Activated T-cell treated with anti-CD3 and anti-CD28 coated beads, Interleukin-2, amount 50 U/mL, for 1 hour (primary cell): ENCODE measurements at regions not wholly inside any gene's neighbourhood (a gene's known extent, or its start where the extent isn't known, plus 50 kb on each side); places are given as distances from the start of the nearest gene placed in this dataset.

Experiments used
- DNase-seq: peaks from one replicate; pipeline ENCODE4 v3.0.0-alpha.2; 2020

DNA sequence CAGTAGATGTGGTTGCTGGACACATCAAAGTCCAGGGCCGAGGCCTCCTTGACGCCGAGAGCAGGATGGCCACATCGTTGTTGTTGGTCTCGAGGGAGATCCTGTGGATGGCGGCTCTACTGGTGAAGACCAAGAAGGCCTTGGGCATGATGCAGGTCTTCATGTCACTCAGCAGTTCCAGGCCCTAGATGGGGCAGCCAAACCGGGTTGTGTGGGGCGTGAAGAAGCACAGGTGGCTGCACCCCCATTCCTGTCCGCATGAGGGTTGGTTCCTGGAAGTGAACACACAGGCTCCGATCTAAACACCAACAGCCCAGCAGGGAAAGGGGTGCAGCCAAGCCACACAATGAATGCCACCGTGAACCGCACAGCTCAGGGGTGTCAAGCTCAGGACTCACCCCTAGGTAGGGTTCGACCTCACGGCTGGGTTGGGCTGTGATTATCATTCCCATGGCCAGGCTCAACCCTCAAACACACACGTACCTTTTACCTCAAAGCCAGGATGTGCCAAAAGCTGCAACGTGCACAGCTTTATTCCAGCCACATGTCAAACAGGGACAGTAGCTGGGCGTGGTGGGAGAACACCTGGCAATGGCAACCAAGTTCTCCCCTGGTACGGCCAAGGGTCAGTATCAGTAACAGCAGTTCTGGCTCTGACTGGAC is 132.3 kb downstream of the CRYBB2 start:
- DNase-seq, result no peak

DNA sequence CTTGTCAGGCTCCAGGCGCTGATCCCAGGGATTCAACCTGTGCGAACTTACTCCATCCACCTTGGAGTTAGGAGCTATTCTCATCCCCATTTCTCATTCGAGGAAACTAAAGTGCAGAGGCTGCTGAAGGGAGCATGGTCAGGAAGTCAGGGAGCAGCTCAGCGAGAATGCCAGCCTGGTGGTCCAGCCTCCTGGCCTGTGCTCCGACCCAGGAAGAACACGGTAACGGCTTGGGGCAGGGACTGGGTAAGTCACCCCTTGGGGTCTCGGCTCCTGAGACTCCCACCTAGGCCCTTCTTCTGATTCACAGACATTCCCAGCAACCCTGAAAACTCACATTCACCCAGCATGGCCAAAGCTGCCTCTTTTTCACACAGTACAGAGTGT is 132.8 kb downstream of the CRYBB2 start:
- DNase-seq, result no peak

DNA sequence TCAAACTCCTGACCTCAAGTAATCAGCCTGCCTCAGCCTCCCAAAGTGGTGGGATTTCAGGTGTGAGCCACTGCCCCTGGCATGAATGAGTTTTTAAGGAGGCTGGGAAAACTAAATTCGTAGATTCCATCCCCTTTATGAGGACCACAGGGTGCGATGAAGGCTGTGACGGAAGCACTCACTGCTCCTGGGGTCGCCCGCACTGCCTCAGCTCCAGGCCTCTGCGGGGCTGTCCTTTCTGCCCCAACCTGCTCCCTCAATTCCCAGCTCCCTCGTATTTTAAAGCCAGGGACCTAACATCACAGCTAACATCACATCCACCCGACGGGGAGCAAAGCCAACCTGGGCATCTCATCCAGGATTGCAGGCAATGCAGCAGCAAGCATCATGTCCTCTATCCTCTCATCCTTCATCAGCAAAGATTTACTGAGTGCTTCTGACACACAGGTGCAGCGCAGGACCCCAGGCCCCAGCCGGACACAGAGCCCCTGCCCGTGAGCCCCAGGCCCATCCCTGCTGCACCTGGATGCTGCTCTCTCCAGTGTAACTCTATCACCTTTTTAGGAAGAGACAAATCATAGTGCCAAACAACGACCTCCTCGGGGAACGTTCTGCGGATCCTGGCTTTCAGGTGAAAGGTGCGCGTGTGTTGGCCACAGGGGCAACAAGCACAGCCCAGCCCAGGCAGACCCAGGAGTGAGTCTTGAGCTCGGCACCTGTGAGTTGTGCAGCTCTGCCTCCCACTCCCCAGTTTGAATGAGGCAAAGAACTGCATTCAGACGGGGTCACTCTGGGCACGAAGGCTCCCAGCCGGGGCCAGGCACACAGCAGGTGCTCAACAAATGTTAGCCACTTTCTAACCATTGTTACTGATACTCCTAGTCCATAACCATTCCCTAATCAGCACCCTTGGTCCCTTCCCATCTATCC is 134.3 kb downstream of the CRYBB2 start:
- no peak for DNase-seq

DNA sequence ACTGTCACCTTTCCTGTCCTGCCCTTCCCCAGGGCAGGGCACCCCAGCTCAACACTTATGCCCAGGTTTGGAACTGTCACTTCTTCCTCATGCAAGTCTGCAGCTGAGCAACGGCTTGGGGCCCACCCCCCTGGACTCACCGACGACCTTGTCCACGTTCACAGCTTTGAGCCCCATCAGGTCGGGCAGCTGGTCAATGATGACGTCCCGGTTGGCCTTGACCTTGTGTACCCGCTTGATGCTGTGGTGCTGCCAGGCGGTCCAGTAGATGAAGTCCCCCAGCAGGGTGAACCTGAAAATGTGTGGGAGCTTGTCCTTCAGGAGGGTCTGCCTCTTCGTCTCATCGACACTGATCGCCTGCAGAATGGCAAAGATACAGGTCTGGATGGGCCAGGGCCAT is 135.0 kb downstream of the CRYBB2 start:
- peak; percentile 8 for DNase-seq

DNA sequence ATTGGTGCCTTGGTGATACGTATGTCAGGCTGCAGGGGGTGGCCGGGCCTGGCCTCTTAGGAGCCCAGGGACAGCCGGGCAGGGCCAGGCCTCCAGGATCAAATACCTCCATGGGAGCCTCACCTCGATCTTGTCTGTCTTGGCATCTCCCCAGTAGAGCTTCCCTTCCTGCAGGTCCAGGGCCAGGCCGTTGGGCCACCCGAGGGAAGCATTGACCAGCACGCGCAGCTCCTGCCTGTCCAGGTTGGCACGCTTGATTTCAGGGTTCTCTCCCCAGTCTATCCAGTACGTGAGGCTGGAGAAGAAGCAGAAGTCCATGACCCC is 137.7 kb downstream of the CRYBB2 start:
- DNase-seq, result no peak

DNA sequence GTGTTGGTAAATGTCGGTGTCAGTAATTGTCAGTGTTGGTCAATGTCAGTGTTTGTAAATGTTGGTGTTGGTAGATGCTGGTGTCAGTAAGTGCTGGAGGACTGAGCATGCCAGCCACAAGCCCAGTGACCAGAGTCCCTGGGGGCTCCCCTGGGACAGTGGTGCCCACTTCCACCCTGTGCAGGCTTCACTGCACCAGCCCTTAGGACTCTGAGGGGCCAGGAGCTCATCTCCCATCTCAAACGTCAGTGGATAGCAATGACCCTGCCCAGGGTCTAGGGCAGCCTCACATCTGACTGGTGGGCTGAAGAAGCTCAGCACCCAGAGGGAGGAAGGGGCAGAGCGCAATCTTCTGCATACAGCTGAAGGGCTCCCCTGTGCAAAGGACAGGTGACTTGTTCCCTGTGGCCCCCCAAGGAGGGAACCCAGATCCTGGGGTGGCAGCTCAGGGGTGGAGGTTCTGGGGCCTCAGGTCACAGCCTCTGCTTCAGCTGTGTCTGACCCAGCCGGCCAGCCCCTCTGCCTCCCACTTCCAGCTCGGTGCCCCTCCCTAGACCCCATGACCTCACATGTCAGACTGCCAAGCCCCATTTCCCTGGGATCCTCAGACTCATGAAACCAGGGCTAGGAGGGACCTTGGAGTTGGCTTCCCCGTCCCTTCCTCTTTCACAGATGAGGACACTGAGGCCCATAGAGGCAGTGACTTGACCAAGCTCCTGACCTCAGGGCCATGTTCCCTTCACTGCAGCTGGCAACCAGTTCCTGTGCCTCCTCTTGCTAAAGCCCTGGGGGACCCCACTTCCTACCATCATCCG is 138.4 kb downstream of the CRYBB2 start:
- DNase-seq, result no peak

DNA sequence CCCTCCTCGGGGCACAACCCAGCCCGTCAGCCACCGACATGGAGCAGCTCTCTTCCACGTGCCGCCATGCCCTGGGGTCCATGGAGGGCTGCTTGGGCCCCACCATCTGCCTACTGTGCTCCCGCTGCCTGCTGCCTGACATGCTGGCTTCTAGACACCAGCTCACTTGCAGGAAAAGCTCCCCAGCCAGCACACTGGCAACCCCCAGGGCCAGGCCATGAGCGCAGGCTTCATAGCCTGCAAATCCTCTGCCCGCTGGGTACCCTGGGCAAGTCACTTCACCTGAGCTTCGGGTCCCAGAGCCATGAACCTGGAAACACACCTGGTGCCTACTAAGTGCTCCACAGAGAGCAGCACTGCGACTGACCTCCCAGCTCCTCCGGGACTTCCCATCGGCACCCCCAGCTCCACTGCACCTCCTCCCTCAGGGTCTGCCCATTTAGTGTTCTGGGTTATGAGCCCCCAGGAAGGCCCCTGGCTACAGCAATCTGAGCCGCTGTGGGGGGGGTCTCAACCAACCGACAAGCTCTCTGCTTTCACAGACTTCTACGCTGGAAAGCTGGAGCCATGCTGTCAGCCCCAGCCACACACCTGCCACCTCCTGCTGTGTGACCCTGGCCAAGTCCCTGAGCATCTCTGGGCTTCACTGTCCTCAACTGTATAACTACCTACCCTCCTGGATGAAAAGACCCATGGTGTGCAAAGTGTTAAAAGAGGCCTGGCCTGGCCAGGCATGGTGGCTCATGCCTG is 139.2 kb downstream of the CRYBB2 start:
- peak; percentile 4 for DNase-seq

DNA sequence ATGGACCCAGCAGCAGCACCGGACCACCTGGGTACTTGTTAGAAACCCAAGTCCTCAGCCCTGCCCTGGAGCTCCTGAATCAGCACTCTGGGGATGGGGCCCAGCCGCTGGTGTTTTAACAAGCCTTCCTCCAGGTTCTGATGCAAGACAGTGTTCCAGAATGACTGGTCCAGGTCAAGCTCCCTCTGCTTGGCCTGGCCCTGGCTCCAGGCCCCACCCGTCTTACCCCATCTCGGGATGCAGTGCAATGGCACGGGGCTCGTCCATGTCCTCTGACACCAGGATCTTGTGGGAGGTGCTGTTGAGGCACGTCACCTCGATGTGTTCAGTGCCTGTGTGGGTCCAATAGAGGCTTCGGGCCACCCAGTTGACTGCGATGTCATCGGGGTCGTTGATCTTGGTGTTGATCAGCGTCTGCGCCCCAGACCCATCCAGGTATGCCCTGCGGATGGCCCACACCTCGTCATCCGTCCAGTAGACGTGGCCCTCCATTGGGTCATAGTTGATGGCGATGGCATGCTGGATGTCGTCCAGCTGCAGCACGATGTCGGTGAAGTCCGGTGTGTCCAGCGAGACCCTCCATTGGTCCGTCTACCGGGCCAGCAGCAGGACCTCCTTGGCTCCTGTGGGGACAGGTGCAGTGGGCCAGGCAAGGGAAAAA is 140.3 kb downstream of the CRYBB2 start:
- DNase-seq, result peak; percentile 13

DNA sequence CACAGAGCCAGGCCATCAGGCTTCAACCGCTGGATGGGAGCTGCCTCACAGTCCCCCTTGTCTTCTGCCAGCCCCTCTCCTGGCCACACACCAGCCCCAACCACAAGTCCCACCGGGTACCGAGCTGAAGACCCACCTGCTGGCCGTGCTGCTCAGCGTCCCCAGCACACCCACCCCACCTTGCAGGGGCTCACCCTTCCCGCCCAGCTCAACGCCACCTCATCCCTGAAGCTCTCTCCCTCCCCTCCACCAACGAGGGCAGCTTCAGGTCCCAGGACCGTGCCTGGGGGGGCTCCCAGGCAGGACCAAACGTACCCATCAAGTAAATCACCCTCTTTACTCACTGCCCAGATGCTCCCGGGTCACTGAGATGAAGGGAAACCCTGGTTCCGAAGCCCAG is 141.0 kb downstream of the CRYBB2 start:
- DNase-seq, result peak; percentile 1

DNA sequence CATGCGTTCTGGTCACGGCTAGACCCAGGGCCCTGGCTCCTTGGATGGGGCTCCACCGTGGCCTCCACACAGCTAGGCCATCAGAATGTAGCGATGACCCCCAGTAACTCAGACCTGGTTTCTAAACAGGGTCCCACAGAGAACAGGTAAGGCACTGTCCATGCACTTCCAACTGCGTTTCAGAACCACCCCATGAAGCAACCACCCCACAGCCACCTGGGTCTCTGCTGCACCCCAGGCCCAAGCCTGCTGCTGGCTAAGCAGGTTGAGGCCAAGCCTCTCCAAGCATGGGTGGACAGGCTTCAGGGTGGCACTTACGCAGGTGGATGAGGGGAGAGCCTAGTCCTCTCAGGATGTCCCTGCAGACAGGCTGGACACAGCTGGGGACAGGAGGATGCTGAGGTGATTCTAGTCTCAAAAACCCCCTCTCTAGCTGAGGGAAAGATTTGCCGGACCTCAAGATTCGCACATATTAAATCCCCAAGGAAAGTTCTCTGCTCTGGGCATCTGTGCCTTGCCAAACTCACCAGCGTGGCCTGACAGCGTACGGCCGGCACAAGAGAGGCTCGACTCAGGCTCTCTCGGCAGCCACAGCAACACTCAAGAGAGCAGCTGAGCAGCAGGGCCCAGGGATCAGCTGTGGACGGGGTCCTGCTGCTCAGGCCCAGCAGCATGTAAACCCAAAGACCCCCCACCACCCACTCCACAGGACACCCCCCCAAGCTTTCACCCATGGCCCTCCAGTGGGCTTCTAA is 141.6 kb downstream of the CRYBB2 start:
- peak; percentile 11 for DNase-seq

DNA sequence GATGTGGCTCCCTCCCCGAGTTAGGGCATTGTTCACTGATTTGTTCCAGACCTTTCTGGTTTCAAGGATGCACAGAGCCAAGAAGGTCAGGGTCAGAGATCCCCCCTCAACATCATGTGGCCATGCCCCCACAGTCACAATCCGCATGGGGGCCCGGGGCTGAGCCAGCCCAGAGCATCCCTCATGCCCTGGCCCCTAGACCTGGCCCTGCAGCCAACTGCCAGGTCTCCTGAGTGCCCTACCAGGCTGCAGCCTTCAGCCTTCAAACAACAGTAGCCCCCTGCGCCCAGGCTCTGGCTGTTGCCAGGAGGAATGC is 142.4 kb downstream of the CRYBB2 start:
- no peak for DNase-seq

DNA sequence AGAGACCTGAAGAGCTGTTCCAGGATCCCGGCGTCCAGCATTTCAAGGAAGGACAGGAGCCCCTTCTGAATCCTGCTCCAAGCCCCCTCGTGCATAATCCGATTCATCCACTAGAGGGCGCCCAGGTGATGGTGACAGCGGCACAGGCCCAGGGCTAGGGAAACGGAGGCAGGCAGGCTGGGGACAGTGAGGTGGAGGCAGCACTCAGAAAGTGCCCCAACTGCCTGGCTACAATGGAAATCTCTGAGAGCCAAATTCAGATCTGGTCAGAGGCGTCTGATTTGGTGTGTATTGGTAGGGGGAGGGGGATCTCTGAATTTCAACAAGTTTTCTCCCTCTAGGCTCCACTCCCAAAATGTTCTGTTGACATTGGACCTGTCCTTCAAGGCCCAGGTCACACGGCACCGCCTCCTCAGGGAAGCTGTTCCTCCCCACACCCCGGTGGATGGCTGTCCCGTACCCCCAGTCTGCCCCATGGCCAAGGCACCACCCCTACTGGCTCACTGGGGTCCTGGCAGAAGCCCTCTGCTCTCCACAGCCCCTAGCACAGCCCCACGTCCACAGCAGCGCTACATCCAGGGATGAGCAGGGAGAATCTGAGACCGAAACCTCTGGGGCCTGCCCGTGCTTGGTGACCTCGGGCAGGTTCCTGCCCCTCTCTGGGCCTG is 142.9 kb downstream of the CRYBB2 start:
- DNase-seq, result peak; percentile 69

DNA sequence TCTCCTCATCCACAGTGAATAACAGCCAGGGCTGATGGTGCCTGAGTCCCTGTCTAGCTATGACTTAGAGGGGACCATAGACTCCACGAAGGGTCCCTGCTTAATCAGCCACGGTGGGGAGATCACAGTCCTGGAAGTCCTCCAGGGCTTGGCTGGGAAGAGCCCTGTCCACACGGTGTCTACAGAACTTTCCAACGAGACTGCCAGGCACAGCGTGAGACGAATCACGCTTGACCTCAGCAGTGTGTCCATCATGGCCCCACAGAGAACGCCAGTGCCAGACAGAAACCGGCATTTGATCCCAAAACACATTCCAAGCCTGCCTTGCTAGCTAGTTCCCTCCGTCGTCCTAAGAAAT is 143.4 kb downstream of the CRYBB2 start:
- no peak for DNase-seq

DNA sequence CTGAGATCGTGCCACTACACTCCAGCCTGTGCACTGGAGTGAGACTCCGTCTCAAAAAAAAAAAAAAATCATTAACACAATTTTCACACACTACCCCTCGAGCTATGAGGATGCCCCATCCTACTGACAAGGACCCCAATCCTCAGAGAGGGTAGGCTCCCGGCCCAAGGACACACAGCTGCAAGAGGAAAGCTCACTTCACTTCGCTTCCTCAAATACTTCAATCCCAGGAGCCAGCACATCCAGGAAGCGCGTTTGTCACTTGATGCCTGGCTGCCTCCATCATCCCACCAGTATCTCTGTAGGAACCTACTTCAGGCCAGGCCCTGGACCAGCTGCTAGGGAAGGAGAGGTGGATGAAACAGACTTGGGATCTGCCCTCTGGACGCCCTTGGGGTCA is 144.0 kb downstream of the CRYBB2 start:
- no peak for DNase-seq

DNA sequence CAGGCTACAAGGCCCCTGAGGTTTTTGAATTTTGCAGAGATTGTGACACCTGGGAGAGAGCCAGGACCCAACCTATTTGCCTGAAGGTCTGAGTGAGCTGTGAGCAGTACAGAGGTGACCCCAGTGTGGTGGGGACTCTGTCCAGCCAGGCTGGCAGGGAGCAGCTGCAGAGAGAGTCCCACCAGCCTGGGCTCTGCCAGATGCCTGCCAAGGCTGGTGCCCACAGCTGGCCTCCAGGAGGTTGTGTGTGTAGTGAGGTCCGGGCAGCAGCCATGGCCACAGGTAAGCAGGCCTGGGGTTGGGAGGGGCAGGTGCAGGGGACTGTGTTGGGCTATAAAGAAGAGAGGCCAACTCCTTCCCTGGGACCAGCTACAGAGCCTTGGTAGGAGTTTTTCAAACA is 144.8 kb downstream of the CRYBB2 start:
- no peak for DNase-seq

DNA sequence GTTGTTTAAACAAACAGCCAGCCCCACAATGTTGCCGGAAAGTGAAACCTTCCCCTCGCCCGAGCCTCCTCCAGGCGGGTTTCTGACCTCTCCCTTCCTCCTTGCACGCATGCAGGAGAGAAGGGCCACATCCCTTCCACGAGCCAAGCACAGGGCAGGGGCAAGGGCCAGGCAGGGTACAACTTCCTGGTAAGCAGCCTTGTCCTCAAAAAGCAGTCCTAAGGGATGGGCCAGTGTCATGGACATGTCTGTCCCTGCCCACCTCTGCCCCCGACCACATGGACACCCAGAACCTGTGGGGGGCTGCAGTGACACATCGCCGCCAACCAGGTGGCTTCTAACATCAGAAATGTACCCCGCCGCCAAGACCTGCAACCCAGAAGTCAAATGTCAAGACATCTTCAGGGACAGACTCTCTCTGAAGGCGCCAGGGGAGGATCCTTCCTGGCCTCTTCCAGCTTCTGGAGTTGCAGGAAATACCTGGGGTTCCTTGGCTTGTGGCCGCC is 145.3 kb downstream of the CRYBB2 start:
- no peak for DNase-seq

DNA sequence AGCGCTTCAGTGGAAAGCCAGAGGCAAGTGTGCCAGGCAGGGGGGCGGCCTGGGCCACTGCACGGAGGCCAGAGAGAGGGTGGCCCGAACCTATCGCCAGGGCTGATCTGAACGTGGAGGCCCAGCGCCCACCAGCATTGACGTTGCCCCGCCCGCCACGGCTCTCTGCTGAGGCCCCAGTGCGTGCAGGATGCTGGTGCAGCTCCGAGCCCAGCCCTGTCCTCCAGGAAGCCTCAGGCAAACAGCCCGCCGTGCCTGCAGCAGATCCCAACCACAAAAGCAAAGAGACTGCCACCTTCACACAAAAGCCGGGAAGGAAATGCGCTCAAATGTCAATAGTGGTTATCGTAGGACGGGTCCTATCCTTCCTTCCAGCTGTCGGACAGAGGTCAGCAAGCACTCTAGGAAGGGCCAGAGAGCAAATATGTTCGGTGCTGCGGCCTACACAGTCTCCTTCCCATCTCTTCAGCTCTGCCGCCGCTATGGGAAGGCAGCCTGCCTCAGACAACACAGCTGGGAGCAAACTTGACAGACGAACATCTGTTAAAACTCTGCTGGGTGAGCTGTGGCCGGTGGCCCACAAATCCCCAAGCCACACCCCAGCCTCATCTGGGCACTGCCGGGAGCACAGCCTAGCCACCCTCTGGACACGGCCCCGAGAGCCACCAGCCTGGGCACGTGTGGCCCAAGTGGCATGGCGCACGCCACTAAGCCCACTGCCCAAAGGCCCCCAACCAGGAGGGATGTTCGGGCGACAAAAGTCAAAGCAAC is 146.2 kb downstream of the CRYBB2 start:
- DNase-seq, result no peak

DNA sequence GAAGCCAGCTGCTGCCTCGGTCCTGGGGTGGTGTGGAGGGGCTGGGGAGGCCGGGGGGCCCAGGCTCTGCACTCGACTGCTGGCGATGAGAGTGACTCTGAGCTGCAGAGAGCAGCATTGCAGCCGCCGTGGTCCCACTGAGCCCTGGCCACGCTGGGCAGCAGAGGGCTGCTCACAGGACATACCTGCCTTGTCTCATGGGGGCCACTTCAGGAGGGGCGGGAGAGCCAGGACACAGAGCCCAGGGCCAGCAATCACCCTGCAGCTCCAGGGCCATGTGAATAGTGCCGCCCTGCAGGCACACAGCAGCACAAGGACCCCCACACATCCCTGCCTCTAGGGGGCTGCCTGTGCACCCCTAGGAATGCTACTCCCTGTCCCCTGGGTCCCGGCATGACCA is 147.0 kb downstream of the CRYBB2 start:
- DNase-seq, result no peak

DNA sequence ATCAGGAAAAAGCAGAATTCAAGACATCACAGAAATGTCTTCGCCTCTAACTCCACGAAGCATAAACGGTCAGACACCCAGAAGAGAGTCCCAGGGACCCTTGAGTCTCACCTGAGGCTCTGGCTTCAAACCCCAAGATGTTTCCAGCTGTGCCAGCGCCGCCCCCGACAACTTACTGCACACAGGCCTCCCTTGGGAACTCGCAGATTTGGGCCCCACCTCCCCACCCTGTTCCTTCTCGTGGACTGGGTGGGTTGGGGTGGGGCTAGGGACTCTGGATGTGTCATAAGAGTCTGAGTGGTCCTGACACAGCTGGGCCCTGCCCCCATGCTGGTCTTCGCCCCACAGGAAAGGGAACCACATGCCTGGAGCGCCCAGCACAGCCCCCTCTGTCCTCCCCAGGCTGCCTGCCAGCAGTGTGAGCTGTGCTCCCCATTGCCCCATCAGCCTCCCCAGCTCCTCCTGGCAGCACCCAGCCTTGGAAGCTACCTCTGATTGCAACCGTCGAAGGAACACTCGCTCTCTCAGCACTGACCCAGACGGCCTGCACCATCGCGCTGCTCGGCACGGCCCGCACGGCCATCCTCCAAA is 147.5 kb downstream of the CRYBB2 start:
- DNase-seq, result no peak

DNA sequence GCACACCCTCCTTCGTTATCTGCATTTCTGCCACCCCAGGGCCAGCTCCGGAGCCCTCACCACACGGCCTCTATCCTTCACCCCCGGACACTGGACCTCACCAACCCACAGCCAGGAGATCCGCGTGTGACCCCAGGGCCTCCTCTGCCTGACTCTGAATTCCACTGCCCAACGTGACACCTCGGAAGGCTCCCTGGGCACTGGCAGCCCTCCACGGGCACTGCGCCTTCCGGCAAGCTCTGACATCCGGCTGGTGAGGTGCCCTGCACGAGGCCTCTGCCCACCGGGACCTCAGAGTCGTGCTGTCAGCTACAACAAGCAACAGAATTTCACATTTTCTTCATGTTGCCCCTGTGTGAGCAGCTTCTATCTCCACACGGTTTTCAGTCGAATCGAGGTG is 148.3 kb downstream of the CRYBB2 start:
- no peak for DNase-seq
